ENCODE measurements at regions not wholly inside any gene's neighbourhood (a gene's known extent, or its start where the extent isn't known, plus 50 kb on each side); places are given as distances from the start of the nearest gene placed in this dataset.

DNA sequence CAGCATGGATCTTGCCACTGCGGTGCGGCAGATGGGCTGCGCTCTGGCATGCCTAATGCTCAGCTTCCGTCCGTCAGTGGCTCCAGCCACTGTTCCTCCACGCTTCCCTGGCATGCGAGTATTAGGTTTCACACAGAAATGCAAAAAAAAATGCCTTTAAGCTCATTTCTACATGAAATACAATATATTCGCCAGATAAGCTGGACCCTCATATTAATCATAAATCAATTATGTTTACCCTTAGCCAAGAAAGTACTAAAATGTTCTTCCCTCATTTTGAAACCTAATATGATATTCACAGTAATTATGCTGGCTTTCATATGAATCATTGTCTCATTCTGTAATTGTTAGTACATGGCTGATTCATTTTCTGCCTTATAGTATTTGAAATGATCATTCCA lies 115.5 kb upstream of the FAM241A start (continued):
- no peak for TF ChIP-seq SP2 (IDR thresholded peaks at IDR 0.05; ENCODE audit: low read length)
- no peak for TF ChIP-seq CREB1 (IDR thresholded peaks at IDR 0.05)
- no peak for TF ChIP-seq CTBP2 (IDR thresholded peaks at IDR 0.05; ENCODE audit: borderline replicate concordance, insufficient read depth, insufficient read length, low read length)
